ENCODE measurements at regions not wholly inside any gene's neighbourhood (a gene's known extent, or its start where the extent isn't known, plus 50 kb on each side); places are given as distances from the start of the nearest gene placed in this dataset.

GRCh38 chr10:121158988-121159579 is 307.9 kb downstream of the WDR11 start:
- Histone ChIP-seq H3K9ac (ENCODE audit: low read length in 3 of 3) (no peak overlapping the region), H3K27ac (ENCODE audit: low read depth in 2 of 2, low read length in 2 of 2) (no peak overlapping the region), H3K4me1 (ENCODE audit: control insufficient read depth in 2 of 3, insufficient read depth in 2 of 3, low read depth in 1 of 3, low read length in 3 of 3) (peaks cover 0 to 5% (median 3%) of the 10 kb centered on the region in 3 donors), H3K27me3 (ENCODE audit: control insufficient read depth, insufficient read depth, low read length) (no peaks in the 10 kb centered on the region), H3K36me3 (ENCODE audit: control insufficient read depth in 2 of 3, insufficient read depth in 3 of 3, low read length in 3 of 3) (no peaks in the 10 kb centered on the region), H3K4me3 (ENCODE audit: low read length in 3 of 3) (no peak overlapping the region), H3K9me3 (ENCODE audit: control insufficient read depth in 2 of 3, insufficient read depth in 1 of 3, low read length in 3 of 3) (no peaks in the 10 kb centered on the region)
- FAIRE-seq (no peak), DNase-seq (peak in 4 of 5 donors; percentile 42 to 68 (median 60))
- TF ChIP-seq CTCF (IDR thresholded peaks at IDR 0.05; ENCODE audit: borderline replicate concordance, extremely low read depth, insufficient read depth), result no peak
- intact Hi-C loops (cut with DNase I), result no loop called here

GRCh38 chr10:121159670-121160069 is 308.5 kb downstream of the WDR11 start:
- H3K4me3 ChIP-seq (ENCODE audit: low read length in 3 of 3), result no peak overlapping the region
- TF ChIP-seq CTCF (IDR thresholded peaks at IDR 0.05; ENCODE audit: borderline replicate concordance, extremely low read depth, insufficient read depth), result no peak
- H3K27ac ChIP-seq (ENCODE audit: low read depth in 2 of 2, low read length in 2 of 2), result no peak overlapping the region
- intact Hi-C loops (cut with DNase I), result no loop called here
- H3K27me3 ChIP-seq (ENCODE audit: control insufficient read depth, insufficient read depth, low read length), result no peaks in the 10 kb centered on the region
- H3K4me1 ChIP-seq (ENCODE audit: control insufficient read depth in 2 of 3, insufficient read depth in 2 of 3, low read depth in 1 of 3, low read length in 3 of 3), result peaks cover 0 to 5% (median 3%) of the 10 kb centered on the region in 3 donors
- no peaks in the 10 kb centered on the region for H3K9me3 ChIP-seq (ENCODE audit: control insufficient read depth in 2 of 3, insufficient read depth in 1 of 3, low read length in 3 of 3)
- H3K9ac ChIP-seq (ENCODE audit: low read length in 3 of 3), result no peak overlapping the region
- DNase-seq (no peak), FAIRE-seq (no peak)
- no peaks in the 10 kb centered on the region for H3K36me3 ChIP-seq (ENCODE audit: control insufficient read depth in 2 of 3, insufficient read depth in 3 of 3, low read length in 3 of 3)

- FAIRE-seq (no peak), DNase-seq (no peak)
- no peak for TF ChIP-seq CTCF (IDR thresholded peaks at IDR 0.05; ENCODE audit: borderline replicate concordance, extremely low read depth, insufficient read depth)
- Histone ChIP-seq H3K27ac (ENCODE audit: low read depth in 2 of 2, low read length in 2 of 2) (no peak overlapping the region), H3K9ac (ENCODE audit: low read length in 3 of 3) (no peak overlapping the region), H3K36me3 (ENCODE audit: control insufficient read depth in 2 of 3, insufficient read depth in 3 of 3, low read length in 3 of 3) (no peaks in the 10 kb centered on the region), H3K4me3 (ENCODE audit: low read length in 3 of 3) (no peak overlapping the region), H3K27me3 (ENCODE audit: control insufficient read depth, insufficient read depth, low read length) (no peaks in the 10 kb centered on the region), H3K9me3 (ENCODE audit: control insufficient read depth in 2 of 3, insufficient read depth in 1 of 3, low read length in 3 of 3) (no peaks in the 10 kb centered on the region), H3K4me1 (ENCODE audit: control insufficient read depth in 2 of 3, insufficient read depth in 2 of 3, low read depth in 1 of 3, low read length in 3 of 3) (peaks cover 0 to under 1% (median 0%) of the 10 kb centered on the region in 3 donors)
- intact Hi-C loops (cut with DNase I), result no loop called here
Measured at GRCh38 chr10:121165276-121165675, 314.1 kb downstream of the WDR11 start.

Data from kidney (tissue), 13 donors.